A204.1 (cell line): ENCODE measurements at regions not wholly inside any gene's neighbourhood (a gene's known extent, or its start where the extent isn't known, plus 50 kb on each side); places are given as distances from the start of the nearest gene placed in this dataset.

Experiments
- FAIRE-seq: peaks from 2 replicates; lab custom pipeline; 2012; peaks lifted over from hg19 to GRCh38; lab: Jason Lieb, UNC

GRCh38 chr10:78779339-78779955 is 289.3 kb upstream of the ZMIZ1 start:
- FAIRE-seq = no peak

DNA sequence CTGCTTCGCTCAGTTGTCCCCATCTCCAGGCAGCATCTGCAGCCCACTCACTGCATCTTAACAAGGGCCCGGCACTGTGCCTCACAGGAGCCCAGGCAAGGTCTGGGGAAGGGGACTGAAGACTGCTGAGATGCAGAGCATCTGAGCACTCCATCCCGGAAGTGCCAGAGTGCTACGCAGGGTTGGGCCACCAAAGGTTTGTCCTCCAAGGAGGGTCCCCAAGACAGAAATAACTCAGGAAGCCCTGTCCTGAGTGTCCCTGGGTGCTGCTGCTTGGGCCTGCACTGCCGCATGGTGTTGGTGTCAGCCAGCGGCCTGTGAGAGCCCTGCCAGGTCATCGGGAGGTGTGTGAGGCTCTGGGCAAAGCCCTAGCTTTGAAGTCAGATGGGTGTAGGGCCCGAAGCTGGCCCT is 288.2 kb upstream of the ZMIZ1 start:
- FAIRE-seq = no peak

DNA sequence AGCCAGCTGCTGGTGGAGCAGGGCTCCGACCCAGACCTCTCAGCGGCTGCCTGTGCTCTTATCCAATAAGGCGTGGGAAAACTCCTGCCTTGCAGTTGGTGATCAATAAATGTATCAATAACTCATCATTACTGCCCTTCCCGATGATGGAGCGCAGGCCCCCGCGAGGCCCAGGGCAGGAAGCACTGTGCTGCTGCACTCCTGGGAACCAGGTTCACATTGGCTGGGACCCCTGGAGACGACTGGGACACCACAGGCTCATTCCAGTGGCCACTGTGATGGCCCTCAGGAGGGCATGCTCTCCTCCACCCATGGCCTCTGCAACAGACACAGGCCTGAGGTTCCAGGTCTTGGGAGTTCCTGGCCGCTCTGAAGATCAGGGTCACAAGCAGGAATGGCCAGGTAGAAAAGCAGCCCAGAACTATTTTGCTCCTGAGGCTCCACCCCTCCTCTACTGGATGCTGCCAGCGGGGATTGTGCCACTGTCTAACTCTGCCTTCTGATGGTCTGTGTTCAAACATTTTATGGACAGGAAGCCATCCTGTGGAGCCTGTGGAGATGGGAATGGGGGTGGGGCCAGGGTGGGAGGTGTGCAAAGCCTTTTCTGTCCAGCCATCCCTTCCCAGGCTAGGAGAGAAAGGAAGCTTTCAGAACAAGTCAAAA is 287.4 kb upstream of the ZMIZ1 start:
- FAIRE-seq = no peak

DNA sequence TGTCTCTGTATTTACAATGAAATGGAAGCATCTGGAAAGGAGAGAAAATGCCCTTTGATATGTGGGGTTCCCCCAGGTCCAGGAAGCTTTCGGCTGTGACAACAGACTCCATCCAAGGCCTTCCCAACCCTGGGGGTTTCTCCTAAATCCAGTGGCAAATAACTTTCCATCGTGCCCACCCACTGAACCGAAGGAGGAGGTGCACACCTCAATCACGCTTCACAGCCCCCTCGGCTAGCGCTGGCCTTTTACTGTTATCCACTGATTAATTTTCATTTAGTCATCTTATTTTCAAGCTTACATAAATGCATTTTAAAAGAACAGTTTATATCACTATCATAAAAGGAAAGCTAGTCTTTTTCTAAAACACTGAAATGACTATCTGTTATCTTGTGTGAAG is 286.8 kb upstream of the ZMIZ1 start:
- no peak for FAIRE-seq

- no peak for FAIRE-seq
These were observed 286.3 kb upstream of the ZMIZ1 start for GRCh38 chr10:78782441-78782840.

GRCh38 chr10:78783753-78784152 is 285.0 kb upstream of the ZMIZ1 start:
- FAIRE-seq = no peak

GRCh38 chr10:78784546-78784945 is 284.2 kb upstream of the ZMIZ1 start:
- no peak for FAIRE-seq

GRCh38 chr10:78785066-78785465 is 283.7 kb upstream of the ZMIZ1 start:
- FAIRE-seq = no peak

DNA sequence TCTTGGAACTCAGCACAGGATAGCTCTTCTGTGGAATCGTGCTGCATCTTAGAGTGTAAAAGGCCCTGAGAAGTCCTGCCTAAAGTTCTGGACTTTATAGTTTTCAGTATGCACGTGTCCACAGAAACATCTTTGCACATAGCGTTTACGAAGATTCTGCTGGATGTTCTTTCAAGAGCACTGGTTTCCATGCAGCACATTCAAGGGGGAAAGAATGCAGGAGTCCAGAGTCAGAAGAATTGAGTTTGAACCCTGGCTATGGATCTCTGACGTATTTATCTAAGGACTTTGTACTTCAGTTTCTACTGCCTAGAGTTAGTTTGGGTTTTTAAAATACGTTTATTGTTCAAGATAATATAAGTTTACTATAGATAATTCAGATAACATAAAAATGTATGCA is 282.8 kb upstream of the ZMIZ1 start:
- no peak for FAIRE-seq

DNA sequence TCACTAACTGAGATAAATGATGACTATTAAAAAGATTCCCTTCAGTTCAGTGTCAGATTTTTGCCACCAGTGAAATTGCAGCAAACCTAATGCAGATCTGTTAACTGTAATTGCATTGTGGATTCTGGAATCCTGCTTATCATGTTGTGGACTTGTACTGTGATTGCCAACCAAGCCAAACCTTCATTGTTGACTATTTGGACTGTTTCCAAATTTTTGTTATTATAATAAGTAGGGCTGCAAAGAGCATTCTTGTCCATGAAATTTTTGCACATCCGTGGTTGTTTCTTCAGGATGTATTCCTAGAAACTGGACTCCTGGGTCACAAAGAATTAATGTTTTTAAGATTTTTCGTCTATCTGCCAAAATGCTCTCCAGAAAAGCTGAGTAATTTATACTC is 281.6 kb upstream of the ZMIZ1 start:
- FAIRE-seq = no peak

- no peak for FAIRE-seq
These were observed 273.9 kb upstream of the ZMIZ1 start for GRCh38 chr10:78794736-78795455.

- no peak for FAIRE-seq
These were observed 269.6 kb upstream of the ZMIZ1 start for GRCh38 chr10:78798976-78799730.

DNA sequence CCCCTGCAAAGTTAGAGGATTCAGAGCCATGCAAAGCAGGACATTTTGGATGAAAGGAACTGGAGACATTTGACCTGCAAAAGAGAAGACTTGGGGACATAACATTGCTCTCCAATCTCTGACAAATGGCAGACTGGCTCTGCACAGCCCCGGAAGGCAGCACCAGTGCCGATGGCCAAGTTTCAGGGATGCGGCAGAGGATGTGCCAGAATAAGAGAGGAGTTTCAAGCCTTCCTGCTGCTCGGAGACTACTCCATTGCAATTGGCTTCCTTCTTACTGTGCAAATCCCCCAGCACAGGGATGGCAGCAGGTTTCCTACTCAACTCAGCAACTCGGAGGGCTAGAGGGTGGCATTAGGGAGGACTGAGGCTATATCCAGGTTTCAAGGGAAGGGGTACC is 268.8 kb upstream of the ZMIZ1 start:
- no peak for FAIRE-seq

DNA sequence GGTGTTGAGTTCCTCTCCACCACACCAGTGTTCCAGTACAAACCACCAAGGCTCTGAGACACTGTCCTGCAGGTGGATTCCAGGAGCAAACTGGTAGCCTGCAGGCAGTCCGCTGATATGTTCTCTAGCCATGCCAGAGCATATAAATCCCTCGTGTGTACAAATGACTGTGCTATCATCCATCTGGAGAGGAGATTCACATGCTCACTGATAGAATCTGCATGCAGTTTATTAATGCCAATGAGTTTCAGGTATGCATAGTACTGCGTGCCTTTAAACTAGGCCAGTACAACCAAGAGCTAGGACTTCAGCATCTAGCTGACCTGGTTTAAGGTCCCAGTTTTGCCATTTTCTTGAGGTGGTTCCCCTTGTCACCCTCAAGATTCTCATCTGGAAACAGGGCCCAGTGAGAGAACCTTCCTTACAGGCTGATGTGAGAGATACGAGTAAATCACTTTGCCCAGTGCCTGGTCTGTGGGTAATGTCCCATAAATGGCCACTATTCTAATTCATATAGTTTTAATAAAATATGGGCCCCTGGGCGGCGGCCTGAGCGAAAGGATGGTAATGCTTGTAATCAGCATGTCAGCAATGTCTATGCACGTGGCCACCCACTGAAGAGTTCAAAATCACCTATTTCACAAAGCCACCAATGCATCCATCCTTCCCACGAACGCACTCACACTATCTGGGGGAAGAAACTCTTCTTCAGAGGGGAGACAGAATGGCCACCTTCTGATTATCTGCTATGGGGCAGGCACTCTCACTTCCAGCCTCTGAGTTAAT is 268.0 kb upstream of the ZMIZ1 start:
- FAIRE-seq = no peak

GRCh38 chr10:78802431-78802830 is 266.3 kb upstream of the ZMIZ1 start:
- FAIRE-seq = no peak

GRCh38 chr10:78802866-78803265 is 265.9 kb upstream of the ZMIZ1 start:
- FAIRE-seq = no peak

GRCh38 chr10:78803710-78804109 is 265.1 kb upstream of the ZMIZ1 start:
- no peak for FAIRE-seq

DNA sequence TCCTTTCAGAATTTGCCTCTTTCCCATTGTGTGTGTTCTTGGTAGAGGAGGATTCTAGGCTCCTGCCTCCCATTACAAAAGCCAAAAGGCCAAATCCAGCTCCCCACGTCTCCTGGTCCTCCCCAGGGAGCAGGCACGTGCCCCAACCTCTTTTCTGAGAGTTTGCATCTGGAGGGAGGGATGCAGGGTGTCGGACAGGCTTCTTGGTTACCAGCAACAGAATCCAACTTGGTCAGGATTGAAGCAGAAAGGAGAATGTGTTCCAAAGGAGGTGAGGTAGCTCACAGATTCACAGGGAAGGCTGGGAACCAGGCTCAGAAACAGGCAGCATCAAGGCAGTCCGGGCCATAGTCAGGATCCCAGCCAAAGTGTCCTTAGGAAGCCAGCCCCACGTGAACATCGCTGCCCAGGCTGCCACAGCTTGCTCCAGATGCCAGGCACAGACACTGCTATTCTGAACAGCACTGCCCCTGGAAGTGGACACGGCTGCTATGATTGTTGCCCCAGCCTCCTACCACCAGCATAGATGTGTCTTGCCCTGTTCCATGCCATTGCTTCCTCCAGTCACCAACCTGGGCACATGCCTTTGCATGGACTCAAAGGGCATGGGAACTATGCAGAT is 264.2 kb upstream of the ZMIZ1 start:
- FAIRE-seq = no peak

DNA sequence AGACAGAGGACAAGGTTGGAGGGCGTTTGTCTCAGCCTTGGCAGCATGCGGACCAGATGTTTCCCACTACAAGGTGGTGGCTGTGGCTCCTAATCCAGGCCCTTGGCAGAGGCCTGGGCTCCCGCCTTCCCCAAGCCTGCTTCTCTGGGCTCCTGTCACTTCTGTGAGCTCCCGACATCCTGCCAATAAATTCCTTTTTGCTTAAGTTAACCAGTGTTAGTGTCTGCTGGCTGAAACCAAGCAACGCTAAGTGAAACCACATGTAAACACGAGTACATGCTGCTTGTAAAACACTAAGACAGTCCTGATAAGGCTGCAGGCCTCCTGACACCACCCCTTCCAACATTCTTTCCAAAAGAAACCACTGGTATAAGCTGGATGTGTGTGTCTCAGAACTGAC is 263.6 kb upstream of the ZMIZ1 start:
- no peak for FAIRE-seq

GRCh38 chr10:78806681-78807221 is 262.0 kb upstream of the ZMIZ1 start:
- FAIRE-seq = no peak

DNA sequence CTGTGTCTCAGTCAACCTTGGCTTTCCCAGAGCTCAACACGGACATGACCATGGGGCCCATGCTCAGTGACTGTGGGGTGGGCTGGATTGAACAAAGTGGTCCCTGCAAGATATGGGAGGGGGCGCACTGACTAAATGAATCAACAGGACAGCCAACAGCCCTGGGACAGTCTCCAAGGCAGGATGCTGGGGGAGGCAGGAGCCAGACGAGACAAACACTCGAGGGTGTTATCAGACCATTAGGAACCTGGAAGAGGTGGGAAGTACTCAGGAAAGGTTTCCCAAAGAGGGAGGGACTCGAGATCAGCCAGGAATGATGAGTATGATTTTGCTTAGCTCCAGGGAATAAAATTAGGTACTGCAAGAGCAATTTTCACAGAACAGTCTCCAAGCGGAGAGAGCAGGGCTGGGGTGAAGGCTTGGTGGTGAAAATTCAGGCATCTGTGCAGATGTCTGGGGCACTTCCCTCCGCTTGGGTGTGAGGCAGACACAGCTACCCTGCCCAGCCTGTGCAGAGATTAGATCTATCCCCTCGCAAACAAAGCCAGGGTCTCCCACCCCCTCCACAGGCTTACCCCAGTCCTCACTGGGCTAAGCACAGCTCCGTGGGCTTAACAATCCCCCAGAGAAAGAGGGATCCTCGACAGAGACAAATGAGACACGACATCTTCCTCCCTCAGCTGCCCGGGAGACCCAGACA is 261.1 kb upstream of the ZMIZ1 start:
- FAIRE-seq = no peak
